BJ (cell line): ENCODE measurements at regions not wholly inside any gene's neighbourhood (a gene's known extent, or its start where the extent isn't known, plus 50 kb on each side); places are given as distances from the start of the nearest gene placed in this dataset.

Experiments used
- CTCF ChIA-PET: fragments of 350-600 bp; formaldehyde crosslinking; extraction: SDS; loops from one replicate; lab custom pipeline; 2021; ENCODE audit warnings: antibody characterized with exemption, inconsistent platforms; lab: Yijun Ruan, JAX
- POLR2A ChIA-PET: fragments of 300-600 bp; sonication (Branson Sonifier 250); formaldehyde crosslinking; extraction: SDS; loops from one replicate; lab custom pipeline; 2021; ENCODE audit warnings: antibody characterized with exemption; lab: Charles Lee
- DNase-seq: peaks from one replicate; pipeline ENCODE4 v3.0.0-alpha.2; 2011; ENCODE audit warnings: low read depth
- H3K27me3 ChIP-seq: 2 replicates; pipeline ENCODE4 v1.6.0; 2011; ENCODE audit warnings: low read length; ENCODE audit not compliant: control insufficient read depth, insufficient read depth
- H3K36me3 ChIP-seq: 2 replicates; pipeline ENCODE4 v1.5.1; 2011; ENCODE audit warnings: low read length; ENCODE audit not compliant: control insufficient read depth, insufficient read depth
- H3K4me3 ChIP-seq: 2 replicates; pipeline ENCODE4 v1.5.1; 2011; ENCODE audit warnings: low read depth, mild to moderate bottlenecking, control low read depth, low read length
- TF ChIP-seq, protein P1 (sequence below): IDR thresholded peaks from 2 replicates; pipeline ENCODE4 v1.5.1; 2011; ENCODE audit warnings: low read depth, mild to moderate bottlenecking, control low read depth, inconsistent platforms, low read length, moderate library complexity; ENCODE audit not compliant: insufficient read depth

DNA sequence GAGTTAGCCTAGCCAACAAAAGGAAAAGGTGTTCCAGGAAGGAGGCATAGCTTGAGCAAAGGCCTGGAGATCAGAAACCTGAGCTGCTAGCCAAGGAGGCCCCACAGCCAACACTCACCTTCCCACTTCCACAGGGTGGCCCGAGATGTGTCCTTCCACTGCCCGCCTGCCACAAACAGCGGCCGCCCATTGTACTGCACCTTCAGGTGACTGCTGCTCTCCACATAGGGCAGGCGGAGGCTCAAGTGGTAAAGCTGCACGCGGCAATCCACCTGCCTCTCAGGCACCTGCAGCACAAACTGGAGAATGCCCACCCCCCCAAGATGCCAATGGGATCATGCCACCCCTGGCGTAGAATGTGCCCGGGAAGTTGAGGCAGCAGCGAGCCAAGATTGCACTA is 111.5 kb downstream of the RMI2 start:
- H3K27me3 ChIP-seq = peaks cover 8% of the 10 kb centered on the region; the same call in 1 of the 2 replicates
- DNase-seq = no peak
- ChIA-PET CTCF (no interaction called here), POLR2A (interaction anchor here (0.6 kb wide), 1 partner anchor 67 kb away, joined by 8 read pairs; no protein-coding TSS in a partner anchor)
- TF ChIP-seq, protein P1, sequence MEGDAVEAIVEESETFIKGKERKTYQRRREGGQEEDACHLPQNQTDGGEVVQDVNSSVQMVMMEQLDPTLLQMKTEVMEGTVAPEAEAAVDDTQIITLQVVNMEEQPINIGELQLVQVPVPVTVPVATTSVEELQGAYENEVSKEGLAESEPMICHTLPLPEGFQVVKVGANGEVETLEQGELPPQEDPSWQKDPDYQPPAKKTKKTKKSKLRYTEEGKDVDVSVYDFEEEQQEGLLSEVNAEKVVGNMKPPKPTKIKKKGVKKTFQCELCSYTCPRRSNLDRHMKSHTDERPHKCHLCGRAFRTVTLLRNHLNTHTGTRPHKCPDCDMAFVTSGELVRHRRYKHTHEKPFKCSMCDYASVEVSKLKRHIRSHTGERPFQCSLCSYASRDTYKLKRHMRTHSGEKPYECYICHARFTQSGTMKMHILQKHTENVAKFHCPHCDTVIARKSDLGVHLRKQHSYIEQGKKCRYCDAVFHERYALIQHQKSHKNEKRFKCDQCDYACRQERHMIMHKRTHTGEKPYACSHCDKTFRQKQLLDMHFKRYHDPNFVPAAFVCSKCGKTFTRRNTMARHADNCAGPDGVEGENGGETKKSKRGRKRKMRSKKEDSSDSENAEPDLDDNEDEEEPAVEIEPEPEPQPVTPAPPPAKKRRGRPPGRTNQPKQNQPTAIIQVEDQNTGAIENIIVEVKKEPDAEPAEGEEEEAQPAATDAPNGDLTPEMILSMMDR = no peak
- no peak overlapping the region for H3K4me3 ChIP-seq
- H3K36me3 ChIP-seq = no peaks in the 10 kb centered on the region

DNA sequence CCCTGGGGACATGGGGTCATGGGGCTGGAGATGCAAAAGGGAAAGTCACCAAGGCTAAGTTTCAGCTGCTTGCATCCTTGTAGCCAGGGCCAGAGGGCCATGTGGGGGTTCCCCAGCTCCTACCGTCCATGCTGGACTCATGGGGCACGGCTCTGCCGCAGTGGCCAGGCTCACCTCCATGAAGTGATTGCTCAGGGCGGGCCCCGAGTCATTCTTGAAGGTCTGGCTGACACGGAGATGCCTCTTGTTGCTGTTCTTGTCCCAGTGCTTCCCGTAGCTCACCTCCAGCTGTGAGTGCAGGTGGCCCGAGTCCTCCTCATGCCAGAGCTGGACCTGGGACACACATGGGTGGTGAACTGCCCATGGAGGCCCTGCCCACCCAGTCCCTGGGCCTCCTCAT is 114.5 kb downstream of the RMI2 start:
- ChIA-PET CTCF (no interaction called here), POLR2A (no interaction called here)
- Histone ChIP-seq H3K4me3 (no peak overlapping the region), H3K27me3 (no peaks in the 10 kb centered on the region), H3K36me3 (no peaks in the 10 kb centered on the region)
- no peak for DNase-seq
- TF ChIP-seq, protein P1 = no peak

DNA sequence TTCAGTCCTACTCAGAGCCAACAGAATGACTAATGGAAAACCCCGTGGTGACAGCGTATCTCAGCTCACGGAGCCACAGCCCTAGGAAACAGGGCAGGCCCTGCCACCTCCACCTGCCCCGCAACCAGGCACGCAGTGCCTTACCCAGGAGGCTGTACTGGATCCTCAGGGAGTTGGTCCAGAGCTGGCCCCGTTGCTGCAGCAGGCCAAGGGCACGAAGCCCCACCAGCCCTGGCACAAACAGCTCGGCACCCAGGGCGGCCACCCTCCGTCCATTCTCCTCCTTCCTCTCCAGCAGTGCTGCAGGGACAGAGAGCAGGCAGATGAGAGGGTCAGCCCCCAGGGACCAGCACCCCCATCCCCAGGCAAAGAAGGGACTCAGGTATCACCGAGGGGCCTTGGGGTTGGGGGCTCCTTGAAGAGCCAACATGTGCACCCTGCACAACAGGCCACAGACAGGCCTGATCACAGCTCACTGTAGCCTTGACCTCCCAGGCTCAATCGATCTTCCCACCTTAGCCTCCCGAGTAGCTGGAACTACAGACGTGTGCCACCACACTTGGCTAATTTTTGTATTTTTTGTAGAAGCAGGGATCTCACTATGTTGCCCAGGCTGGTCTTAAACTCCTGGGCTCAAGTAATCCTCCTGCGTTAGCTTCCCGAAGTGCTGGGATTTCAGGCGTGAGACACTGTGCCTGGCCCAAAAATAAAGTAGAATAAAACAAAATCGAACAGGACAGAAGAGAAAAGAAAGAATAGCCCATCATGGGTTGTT is 115.7 kb downstream of the RMI2 start:
- ChIA-PET POLR2A (no interaction called here), CTCF (interaction anchor here (0.6 kb wide), 1 partner anchor 62 kb away, joined by 3 read pairs; no protein-coding TSS in a partner anchor)
- Histone ChIP-seq H3K4me3 (no peak overlapping the region), H3K27me3 (no peaks in the 10 kb centered on the region; the same call in 1 of the 2 replicates), H3K36me3 (no peaks in the 10 kb centered on the region)
- no peak for DNase-seq
- TF ChIP-seq, protein P1 = no peak

DNA sequence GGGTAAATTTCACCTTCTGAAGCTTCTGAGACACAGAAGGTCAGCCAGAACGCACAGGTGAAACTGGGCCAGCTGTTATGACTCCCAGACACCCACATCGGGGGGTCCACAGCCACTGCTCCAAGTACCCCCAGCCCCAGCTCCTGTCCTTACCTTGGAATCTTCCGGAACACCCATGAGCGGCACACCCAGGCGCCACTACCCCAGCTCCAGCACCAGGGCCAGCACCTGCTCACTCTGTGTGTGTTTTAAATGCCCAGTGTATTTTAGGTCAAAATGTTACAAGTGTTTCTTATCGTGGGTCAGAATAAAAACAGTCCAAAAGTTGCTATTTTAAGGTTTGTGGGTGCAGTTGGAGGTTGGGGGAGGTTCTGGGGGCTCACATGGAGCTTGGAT is 116.3 kb downstream of the RMI2 start:
- ChIA-PET CTCF (no interaction called here), POLR2A (no interaction called here)
- no peak overlapping the region for H3K4me3 ChIP-seq
- no peaks in the 10 kb centered on the region; the same call in 1 of the 2 replicates for H3K27me3 ChIP-seq
- no peak for DNase-seq
- no peaks in the 10 kb centered on the region for H3K36me3 ChIP-seq
- TF ChIP-seq, protein P1 = no peak

DNA sequence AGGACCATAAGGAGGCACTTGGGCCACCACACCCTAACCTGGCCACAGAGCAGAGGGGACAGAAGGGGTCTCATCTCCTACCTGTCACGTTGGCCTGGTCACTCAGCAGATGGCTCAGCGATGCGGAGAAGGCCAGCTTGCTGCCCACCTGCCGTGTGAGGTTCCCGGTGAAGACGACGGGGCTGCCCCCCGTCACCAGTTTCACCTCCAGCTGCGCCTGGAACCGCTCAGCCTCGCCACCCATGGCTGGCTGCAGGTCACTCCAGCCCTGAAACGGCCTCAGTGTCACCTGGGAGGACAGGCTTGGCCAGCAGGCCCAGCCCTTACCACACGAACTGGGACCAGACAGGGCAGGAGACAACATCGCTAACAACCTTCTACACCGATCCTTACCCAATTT is 116.8 kb downstream of the RMI2 start:
- no peak overlapping the region for H3K4me3 ChIP-seq
- no peak for DNase-seq
- ChIA-PET POLR2A (no interaction called here), CTCF (no interaction called here)
- H3K36me3 ChIP-seq = no peaks in the 10 kb centered on the region
- TF ChIP-seq, protein P1 = no peak
- H3K27me3 ChIP-seq = no peaks in the 10 kb centered on the region; the same call in 1 of the 2 replicates
